RPMI8226 (cell line): ENCODE measurements at regions not wholly inside any gene's neighbourhood (a gene's known extent, or its start where the extent isn't known, plus 50 kb on each side); places are given as distances from the start of the nearest gene placed in this dataset.
"Not testable (repeated sequence)": the region's sequence is repeated elsewhere in the genome, so short reads cannot be mapped to it uniquely, and the experiment has no call there.

Experiments
- DNase-seq: peaks from one replicate; pipeline ENCODE4 v3.0.0-alpha.2; 2015

DNA sequence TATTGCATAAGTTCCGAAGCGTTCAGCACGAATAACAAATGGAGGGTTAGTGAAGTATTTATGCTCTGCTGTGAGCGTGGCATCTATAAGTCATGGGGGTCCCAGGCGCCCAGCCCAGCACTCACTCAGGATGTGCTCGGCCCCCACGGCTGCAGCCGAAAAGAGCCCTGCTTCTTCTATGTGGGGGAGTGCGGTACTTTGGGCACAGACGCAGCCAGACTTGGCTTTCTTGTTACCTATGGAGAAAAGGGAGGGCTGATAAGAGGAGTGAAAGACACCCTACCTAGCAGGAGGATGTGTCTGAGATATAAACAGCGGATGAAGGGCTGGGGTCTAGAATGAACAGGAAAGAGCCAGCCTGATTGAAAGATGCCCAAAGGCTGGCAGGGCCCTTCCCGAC lies 51.4 kb downstream of the MRPL36 start:
- no peak for DNase-seq

DNA sequence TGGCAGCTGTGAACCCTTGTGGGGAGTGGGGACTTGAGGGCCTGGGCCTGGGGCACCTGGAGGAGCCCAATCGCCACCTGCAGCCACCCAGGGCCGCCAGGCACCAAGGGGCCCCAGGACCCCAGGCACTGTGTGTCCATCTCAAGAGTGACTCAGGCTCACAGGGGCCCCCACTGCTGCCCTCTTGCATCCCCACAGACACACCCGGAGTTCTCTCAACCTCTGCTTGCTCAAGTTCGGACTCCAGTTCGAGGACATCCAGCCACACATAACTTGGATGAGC lies 51.9 kb downstream of the MRPL36 start:
- DNase-seq = no peak

DNA sequence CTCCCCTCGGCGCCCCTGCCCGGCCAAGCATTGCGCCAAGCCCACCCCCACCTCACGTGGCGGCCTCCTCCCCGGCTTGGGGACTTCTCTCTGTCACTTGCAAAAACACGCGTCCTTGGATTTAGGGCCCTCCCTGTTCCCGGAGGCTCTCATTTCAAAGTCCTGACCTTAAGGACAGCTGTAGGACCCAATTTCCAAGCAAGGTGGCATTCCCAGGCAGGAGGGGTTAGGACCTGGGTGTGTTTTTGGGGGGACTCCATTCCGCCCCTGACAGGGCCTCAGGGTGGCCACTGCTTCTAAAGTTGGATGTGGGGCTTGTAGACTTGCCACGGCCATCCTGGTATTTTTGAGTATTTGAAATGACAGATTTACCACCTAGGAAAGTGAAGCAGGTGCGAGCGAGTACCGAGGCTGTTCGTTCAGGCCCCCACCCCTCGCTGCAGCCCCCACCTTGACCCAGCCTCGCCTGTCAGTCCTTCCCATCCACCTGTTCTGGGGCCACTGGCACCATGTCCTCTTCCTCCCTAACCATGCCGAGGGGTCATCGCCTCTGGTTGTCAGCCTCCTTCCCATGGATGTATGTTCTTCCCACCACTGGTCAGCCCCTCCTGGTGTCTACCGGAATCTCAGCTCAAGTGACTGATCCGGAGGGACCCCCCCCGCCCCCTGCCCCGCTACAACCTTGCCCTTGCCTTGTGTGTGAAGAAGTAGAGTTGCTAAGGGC lies 52.4 kb downstream of the MRPL36 start:
- no peak for DNase-seq

DNA sequence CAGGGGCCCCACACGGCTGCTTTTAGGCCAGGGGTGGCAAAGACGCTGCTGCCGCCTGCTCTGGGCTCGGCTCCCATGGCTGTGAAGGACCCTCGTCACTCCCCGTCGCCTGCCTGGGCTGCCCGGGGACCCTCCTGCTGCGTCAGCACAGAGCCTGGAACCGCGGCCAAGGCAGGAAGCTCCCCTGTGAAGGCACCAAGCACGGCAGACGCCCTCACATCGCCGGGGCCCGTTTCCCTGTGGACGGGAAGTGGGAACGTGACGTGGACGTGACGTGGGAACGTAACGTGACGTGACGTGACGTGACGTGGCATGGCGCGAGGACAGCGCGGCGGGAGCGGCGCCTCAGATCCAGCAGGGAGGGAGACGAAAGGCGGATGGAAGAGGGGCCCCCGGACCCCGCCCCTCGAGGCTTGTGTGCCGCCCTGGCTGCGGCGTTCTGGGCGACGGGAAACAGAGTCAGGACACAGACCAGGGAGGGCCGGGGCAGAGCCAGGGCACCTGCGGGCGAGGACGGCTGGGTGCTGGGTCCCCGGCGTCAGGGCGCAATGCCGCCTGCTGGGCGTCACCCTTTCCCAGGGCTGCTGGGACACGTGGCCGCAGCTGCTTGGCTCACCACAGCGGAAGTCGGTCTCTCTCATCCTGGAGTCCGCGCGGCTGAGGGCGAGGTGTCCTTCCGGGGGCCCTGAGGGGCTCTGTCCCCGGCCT lies 53.1 kb downstream of the MRPL36 start:
- no peak for DNase-seq

DNA sequence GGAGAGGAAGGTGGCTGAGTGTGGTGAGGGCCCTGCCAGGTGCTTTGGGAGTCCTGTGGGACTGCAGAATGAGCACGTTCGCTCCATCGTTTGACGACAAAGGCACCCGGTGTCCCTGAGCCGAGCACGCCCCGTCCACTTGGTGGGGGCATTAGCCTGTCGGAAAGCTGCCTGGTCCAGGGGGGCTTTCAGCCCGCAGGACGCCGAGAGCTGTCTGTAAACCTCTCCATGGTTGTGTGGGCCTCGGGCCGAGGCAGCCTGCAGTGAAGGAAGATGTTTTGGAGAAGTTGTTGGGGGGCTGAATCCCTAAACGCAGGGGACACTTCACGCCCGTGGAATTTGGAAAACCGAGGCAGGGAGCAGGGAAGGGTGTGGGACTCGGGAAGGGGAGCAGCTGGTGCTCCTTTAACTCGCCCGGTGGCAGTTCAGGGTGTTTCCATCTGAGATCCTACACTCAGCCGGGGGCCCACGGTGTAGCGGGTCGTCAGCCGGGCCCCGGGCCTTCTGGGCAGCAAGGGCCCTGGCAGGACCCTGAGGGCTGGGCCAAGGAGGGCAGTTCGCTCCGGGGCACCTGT lies 53.8 kb downstream of the MRPL36 start:
- DNase-seq = no peak

DNA sequence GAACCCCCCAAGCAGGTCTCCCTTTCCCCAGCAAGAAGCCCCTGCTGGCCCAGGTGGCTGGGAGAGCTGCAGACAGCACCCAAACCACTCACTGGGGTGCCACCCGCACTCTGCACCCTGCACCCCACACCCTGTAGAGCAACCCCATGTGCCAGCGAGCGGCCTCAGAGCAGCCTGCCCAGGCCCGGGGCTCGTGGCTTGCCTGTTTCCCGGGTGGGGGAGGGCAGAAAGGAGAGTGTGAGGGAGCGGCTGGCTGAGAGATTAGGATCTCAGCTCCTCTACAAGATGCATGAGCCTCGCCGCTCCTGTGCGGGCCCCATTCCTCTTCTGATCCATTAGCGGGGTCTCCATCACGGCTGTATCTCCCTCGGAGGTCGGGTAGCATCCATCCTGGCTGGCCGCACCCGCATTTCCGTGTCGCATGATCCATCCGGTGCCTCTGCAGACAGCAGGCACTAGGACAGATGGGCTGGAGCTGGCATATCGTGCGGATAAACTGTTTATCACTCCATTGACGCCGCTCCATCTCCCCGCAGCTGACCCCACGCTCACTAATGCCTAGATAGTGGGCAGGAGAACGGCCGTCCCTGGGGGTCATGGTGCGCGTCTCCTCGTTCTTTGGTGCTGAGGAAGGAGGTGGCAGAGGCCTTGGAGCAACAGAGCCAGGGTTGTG lies 54.4 kb downstream of the MRPL36 start:
- DNase-seq = no peak

DNA sequence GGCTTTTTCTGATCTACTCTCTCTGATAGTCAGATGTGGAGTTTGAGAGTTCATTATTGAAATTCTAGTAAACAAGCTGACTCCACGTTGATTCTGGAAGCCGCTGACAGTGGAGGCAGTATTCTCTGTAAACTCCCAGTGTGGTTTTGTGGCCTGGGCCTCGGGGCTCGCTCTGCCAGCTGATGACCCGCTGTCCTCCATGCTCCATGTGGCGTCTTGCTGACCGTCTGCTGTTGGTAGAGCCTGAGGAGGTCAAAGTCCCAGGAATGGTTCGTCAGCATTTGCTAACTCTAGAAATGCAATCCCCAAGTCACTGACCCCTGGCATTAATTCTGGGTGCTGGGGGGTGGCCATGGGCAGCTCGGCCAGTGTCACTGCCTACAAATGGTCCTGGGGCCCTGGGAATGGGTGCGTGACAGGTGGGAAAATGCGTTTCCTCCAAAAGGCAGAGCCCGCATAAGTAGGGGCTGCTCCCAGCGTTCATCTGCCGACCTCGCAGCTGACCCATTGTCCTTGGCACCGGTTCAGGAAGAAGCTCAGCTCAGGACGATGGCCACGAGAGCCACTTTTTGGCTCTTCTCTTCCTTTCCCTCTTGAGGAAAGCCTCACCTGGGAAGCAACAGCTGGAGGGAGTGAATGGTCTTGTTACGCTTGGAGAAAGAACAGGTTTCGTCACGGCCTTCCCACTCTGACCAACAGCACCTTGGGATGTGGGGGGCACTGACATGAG lies 55.1 kb downstream of the MRPL36 start:
- no peak for DNase-seq

DNA sequence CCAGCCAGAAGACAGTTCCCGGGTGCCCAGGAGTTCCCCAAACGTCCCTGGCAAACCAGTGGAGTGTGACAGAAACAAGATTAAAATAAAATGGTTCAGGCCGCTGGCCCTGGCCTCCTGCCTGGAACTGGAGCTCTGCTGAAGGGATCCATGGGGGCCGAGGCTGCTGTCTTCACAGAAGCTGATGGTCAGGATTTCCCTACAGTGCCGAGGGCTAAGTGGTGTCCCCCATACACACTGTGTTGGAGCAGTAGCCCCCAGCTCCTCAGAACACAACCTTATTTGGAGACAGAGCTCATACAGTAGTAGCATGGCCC lies 55.9 kb downstream of the MRPL36 start:
- DNase-seq = no peak

DNA sequence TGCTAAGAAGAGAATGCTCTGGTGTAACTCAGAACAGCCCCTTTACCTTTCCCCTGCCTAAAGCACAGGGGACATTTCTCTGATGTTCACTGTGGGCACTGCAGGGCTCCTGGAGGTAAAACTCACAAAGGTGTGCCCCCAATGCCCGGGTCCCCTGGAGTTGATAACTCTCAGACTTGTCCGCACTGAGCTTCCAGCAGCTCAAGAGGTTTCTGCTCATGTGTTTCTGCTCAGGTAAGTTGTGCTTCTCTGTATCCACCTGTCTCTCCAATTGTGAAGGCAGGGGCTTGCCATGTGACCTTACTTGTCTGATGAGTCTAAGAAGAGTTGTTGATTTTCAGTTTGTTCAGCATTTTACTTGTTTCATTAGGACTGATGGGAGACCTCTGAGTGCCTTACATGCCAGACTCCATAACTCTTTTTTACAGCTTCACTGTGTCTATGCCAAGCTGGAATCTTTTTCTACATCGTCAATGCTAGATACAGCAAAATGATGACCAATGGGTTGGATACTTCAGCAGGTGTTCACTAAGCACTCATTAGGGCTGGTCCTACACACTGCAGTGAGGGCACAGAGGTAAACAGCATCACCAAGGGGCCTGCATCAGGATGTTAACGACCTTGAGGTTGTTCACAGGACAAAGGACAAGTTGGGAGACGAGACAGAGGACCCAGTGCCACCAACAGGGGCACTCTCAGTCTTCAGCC lies 56.4 kb downstream of the MRPL36 start:
- no peak for DNase-seq

DNA sequence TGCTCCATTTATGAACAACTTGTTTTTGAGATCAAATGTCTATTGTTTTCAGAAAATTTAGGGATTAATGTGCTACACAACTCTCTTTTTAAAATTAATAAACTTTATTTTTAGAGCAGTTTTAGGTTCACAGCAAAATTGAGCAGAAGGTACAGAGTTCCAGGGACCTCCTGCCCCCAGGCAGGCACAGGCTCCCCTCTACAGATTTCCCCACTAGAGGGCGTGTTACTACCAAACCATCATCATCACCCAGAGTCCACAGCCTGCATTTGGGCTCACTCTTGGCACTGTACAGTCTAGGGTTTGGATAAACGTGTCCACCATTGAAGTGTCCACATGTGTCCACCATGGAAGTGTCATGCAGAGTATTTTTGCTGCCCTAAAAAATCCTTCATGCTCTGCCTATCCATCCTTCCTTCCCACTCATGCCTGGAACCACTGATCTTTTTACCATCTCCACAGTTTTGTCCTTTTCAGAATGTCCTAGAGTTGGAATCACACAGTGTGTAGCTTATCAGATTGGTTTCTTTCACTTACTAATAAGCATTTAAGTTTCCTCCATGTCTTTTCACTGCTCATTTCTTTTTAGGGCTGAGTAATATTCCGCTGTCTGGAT lies 61.7 kb downstream of the MRPL36 start:
- peak; percentile 75 for DNase-seq

DNA sequence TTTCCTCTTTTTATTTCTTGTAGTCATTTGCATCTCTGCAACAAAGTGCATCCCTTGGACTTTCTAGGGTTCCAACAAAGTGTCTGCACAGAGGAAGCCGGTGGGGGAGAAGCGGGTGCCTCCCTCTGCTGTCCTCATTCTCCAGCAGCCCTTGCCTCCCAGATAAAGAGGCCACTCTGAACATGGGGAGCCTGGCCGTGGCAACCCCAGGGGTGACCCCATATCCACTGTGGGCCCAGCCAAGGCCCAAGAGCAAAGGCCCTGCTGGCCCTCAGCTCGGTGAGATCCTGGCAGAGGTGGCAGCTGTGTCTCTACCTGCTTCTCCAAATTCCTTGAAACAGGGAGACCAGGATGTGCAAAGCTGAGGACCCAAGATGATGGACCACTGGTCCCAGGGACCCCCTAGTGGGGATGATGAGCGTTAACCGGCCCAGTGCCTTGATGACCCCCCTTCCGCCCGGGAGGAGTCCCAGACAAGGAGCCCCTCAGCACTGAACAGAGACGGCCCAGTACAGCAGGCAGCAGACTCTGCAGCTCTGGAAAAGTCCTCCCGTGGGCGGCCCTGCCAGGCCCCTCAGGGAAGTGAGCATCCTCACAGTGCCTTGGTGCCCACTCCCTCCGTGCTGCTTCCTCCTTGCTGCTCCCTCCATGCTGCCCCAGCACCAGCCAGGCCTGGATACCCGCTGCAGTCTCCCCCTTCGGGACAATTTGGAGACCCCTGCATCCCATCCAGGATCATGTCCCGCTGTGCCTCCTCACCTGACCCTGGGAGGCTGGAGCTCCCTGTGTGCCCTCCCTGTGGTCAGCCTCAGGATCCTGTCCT lies 62.5 kb downstream of the MRPL36 start:
- no peak for DNase-seq

DNA sequence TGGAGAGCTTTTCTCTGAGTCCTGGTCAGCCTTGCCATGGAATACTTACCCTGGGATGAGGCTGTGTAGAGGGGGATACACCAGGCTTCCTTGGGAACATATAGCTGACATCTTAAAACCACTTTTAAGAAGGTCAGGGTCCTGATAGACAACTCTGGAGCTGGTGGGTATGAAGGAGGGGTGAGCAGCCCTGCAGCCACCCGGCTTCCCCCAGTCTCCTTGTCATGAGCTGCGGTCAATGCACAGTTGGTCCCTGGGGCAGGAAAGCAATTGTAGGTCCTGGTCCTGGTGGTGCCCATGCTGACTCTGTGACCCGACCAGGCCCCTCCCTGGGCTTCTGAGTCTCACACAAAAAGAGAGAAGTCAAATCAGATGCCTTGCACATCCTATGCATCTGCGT lies 63.6 kb downstream of the MRPL36 start:
- no peak for DNase-seq

DNA sequence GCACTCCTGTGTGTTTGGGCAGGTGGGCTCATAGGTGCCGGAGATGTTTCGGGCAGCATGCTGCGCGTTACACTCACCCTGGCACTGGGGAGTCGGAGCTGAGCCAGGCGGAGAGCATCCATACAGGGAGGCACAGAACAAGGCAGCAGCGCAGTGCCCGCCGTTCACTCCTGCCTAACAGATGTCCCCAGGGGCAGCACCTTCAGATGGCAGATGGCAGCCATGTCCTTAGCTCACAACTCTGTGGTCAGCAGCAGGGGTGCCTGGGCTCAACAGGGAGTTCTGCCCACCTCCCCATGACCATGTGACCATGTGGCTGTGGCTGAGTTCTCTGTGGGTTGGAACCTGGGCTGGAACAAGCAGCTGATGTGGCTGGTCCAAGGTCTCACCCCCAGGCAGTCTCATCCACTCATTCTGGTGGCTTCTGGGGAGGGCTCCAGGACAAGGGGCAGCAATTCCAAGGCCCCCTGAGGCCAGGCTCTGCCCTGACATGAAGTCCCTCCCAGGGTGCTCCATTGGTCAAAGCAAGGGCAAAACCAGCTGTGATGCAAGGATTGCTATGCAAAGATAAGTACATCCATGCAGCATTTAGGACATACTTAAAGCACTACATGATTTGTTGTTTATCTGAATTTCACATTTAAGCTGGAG lies 64.2 kb downstream of the MRPL36 start:
- no peak for DNase-seq

DNA sequence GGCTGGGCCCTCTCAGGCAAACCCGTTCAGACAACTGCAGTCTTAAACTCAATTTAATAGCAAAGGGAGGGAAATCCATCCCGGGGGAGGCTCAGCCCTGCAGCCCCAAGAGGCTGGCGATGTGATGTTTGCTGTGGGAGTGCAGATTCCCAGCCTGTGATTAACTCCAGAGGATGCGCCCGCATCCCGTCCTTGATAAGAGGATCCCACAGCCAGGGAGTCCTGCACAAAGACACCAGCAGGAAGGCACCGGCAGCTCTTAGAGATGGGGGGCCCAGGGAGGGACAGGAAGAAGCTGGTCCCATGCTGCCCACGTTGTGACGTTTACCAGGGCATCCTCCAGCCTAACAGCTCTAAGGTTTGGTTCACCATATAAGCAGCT lies 64.7 kb downstream of the MRPL36 start:
- DNase-seq = no peak

DNA sequence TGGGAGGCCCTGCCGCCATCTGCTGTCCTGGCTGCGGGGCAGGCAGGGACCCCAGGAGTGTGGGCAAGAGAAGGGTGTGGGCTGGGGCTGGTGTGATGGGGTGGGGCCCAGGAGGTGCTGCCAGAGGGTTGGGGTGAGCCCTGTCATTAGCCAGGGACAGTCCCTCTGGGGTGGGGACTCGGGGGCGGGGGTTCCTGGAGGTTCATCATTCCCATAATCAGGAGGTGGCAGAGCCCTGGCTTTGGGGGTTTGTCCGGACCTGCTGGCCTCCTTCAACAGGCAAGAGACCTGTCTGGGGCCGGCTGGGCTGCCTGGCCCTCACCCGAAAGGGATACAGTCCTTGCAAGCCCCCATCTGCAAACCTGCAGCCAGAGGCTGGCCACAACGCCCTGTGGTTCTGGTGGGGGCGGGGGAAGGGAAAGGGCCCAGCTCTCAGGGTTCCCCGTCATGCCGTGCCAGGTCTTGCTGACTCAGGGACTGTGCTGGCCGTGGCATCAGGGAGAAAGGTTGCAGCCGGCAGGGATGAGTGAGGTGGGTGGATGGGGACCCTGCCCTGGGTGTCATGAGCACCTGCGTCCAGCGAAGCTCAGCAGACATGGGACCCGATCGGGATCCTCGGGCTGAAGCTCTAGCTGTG lies 65.2 kb downstream of the MRPL36 start:
- DNase-seq = peak; percentile 80

DNA sequence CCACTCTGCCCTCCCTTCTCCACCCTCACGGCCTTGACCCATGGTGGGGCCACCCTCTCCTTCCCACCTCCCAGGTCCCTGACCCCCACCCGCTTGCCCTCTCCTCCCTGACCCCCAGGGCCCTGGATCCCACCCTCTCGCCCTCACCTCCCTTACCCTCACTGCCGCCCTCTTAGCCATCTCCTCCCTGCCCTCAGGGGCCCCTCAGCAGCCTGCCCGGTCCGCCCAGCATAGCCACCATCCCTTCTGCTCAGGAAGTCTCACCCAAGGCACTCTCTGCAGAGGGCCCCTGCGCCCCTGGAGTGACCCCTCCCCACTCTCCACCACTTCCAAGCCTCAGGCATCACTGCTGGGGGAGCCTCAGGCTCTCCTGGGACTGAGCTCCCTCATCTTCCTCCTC lies 66.3 kb downstream of the MRPL36 start:
- DNase-seq = no peak

DNA sequence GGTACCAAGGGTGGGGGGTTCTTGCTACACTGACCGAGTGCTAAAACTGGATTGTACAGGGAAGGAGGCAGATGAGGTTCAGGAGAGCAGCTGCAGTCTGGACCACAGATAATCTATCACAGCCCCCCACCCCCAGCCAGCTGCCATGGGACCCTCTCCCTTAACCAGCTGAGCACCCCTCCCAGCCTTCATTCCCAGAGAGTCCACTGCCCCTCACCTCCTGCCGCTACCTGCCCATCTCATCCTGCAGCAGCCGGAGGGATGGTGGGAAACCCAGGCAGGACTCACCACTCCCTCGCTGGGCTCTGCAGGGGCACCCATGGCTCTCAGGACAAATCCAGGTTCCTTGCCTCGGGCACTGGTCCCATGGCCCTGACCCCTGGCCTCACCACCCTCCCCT lies 66.7 kb downstream of the MRPL36 start:
- DNase-seq = no peak

DNA sequence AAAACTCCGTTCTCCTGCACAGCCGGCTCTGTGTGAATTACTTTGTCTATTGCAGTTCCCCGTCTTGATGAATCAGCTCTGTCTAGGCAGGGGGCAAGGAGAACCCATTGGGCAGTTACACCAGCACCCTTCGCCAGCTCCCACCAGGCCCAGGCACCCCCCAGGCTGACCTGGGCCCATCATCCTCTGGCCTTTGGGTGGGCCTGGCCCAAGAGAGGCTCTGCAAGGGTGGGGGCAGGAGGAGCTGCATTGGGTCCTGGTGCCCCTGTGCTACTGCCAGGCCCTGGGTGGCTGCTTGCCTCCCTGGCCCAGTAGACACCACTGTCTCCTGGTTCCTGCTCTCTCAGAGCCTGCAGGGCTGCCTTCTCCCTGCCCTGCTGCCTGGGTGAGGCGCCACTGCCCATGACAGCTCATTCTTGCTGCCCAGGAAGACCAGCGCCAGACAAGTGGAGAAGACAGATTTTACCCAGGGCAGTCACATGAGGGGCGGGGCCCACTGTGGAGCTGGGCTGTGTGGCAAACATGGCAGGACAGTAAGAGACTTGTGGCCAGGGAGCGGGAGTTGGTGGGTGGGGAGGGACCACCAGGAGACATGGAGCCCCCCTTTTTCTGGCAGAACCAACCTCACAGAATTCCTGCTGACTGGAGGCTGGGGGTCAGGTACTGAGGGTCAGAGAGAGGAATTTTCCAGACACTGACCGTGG lies 67.2 kb downstream of the MRPL36 start:
- DNase-seq = peak; percentile 28

DNA sequence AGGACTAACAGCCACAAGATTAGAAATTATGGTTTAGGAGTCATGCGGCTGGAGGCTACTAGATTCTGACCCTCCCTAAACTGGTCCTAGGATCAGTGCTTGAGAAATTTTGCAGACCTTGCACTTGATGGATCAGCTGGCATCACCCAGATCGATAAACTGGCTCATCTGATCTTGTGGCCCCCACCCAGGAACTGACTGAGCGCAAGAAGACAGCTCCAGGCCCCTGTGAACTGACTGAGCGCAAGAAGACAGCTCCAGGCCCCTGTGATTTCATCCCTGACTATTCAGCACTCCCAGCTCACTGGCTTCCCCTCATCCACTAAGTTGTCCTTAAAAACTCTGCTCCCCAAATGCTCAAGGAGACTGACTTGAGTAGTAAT lies 67.8 kb downstream of the MRPL36 start:
- not testable (repeated sequence) for DNase-seq

DNA sequence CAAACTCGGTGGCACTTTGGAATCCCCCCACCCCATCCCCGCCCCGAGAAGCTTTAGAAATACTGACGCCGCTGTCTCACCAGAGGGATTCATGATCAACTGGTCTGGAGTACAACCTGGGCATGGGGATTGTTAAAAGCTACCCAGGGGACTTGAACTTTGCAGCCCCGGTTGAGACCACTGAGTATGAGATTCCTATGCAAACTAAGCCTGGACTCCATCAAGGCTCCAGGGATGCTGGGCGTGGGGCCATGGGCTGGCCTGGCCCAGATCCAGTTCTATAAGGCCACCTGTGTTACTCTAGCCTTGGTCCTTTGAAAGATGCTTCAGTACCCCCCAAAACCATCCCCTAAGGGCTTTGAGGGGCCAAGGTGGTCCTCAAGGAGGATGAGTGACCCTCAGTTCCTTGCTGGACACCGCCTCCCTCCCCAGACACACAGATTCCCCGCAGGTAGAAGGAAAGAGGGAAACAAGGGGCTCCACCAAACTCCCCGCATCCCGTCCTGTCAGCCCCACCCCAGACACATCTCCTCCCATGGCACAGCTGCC lies 68.5 kb downstream of the MRPL36 start:
- no peak for DNase-seq
